ENCODE measurements at regions not wholly inside any gene's neighbourhood (a gene's known extent, or its start where the extent isn't known, plus 50 kb on each side); places are given as distances from the start of the nearest gene placed in this dataset.

- no peaks in the 10 kb centered on the region for H3K27me3 ChIP-seq (ENCODE audit: low read depth)
- H3K27ac ChIP-seq (replicated peaks), result no peak overlapping the region
- no peaks in the 10 kb centered on the region for H3K36me3 ChIP-seq
- no peaks in the 10 kb centered on the region for H3K9me3 ChIP-seq (replicated peaks)
- DNase-seq, result no peak
- no peak overlapping the region for H3K4me3 ChIP-seq
- H3K4me1 ChIP-seq, result no peaks in the 10 kb centered on the region
- TF ChIP-seq CTCF (IDR thresholded peaks at IDR 0.05; ENCODE audit: borderline replicate concordance), result no peak
- intact Hi-C loops (cut with micrococcal nuclease), result no loop called here
Measured at GRCh38 chrY:7702481-7702880, 790.9 kb upstream of the AMELY start.

DNA sequence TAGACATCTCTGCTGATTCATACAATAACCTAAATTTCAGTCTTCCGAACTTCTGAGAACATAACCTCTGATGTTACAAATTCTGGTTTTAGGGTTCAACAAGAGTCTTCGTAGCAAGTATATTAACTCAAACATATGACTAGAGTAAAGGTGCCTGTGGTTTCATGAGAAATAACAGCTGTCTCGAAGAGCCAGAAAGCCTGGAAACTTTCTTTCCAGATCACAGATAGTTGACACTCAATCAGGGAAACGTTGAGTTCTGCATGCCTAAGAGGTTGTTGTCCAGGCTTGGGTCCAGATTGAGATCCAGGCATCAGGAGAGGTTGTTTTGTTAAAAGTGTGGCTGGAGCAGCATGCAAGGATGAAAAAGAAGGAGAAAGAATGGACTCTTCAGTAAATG, 790.1 kb upstream of the AMELY start:
- Histone ChIP-seq H3K4me1 (no peaks in the 10 kb centered on the region), H3K36me3 (no peaks in the 10 kb centered on the region), H3K9me3 (replicated peaks) (no peaks in the 10 kb centered on the region), H3K4me3 (no peak overlapping the region), H3K27me3 (ENCODE audit: low read depth) (no peaks in the 10 kb centered on the region), H3K27ac (replicated peaks) (no peak overlapping the region)
- no peak for TF ChIP-seq CTCF (IDR thresholded peaks at IDR 0.05; ENCODE audit: borderline replicate concordance)
- no peak for DNase-seq
- intact Hi-C loops (cut with micrococcal nuclease), result no loop called here

- no peak for DNase-seq
- no peak overlapping the region for H3K4me3 ChIP-seq
- no peak overlapping the region for H3K27ac ChIP-seq (replicated peaks)
- intact Hi-C loops (cut with micrococcal nuclease), result no loop called here
- no peaks in the 10 kb centered on the region for H3K27me3 ChIP-seq (ENCODE audit: low read depth)
- H3K4me1 ChIP-seq, result no peaks in the 10 kb centered on the region
- no peaks in the 10 kb centered on the region for H3K9me3 ChIP-seq (replicated peaks)
- H3K36me3 ChIP-seq, result no peaks in the 10 kb centered on the region
- no peak for TF ChIP-seq CTCF (IDR thresholded peaks at IDR 0.05; ENCODE audit: borderline replicate concordance)
Measured at GRCh38 chrY:7697506-7697905, 786.0 kb upstream of the AMELY start.

- intact Hi-C loops (cut with micrococcal nuclease), result no loop called here
- TF ChIP-seq CTCF (IDR thresholded peaks at IDR 0.05; ENCODE audit: borderline replicate concordance), result no peak
- Histone ChIP-seq H3K36me3 (no peaks in the 10 kb centered on the region), H3K9me3 (replicated peaks) (no peaks in the 10 kb centered on the region), H3K27ac (replicated peaks) (no peak overlapping the region), H3K4me3 (no peak overlapping the region), H3K27me3 (ENCODE audit: low read depth) (no peaks in the 10 kb centered on the region), H3K4me1 (no peaks in the 10 kb centered on the region)
- DNase-seq, result no peak
Measured at GRCh38 chrY:7692701-7693100, 781.1 kb upstream of the AMELY start.

- no peak for DNase-seq
- intact Hi-C loops (cut with micrococcal nuclease), result no loop called here
Measured at GRCh38 chrY:7687086-7687485, 775.5 kb upstream of the AMELY start.

More at GRCh38 chrY:7687086-7687485, 775.5 kb upstream of the AMELY start:
- no peaks in the 10 kb centered on the region for H3K36me3 ChIP-seq
- H3K27ac ChIP-seq (replicated peaks), result no peak overlapping the region
- no peaks in the 10 kb centered on the region for H3K9me3 ChIP-seq (replicated peaks)
- H3K4me3 ChIP-seq, result no peak overlapping the region
- TF ChIP-seq CTCF (IDR thresholded peaks at IDR 0.05; ENCODE audit: borderline replicate concordance), result no peak
- H3K27me3 ChIP-seq (ENCODE audit: low read depth), result no peaks in the 10 kb centered on the region
- H3K4me1 ChIP-seq, result no peaks in the 10 kb centered on the region
